Activated CD4-positive, CD25-positive, alpha-beta regulatory T cell treated with anti-CD3 and anti-CD28 coated beads, Interleukin-2, amount 50 U/mL, for 16 hours (primary cell): ENCODE measurements at regions not wholly inside any gene's neighbourhood (a gene's known extent, or its start where the extent isn't known, plus 50 kb on each side); places are given as distances from the start of the nearest gene placed in this dataset.

Experiments used
- DNase-seq: peaks from one replicate; pipeline ENCODE4 v3.0.0-alpha.2; 2020; ENCODE audit warnings: low read depth, low spot score

- no peak for DNase-seq
These were observed 367.2 kb upstream of the DDHD1 start for GRCh38 chr14:53520078-53520928.

- DNase-seq = no peak
These were observed 366.0 kb upstream of the DDHD1 start for GRCh38 chr14:53519137-53519536.

GRCh38 chr14:53517270-53517960, 364.3 kb upstream of the DDHD1 start:
- no peak for DNase-seq

- no peak for DNase-seq
These were observed 363.2 kb upstream of the DDHD1 start for GRCh38 chr14:53516261-53516774.

GRCh38 chr14:53515276-53515675, 362.2 kb upstream of the DDHD1 start:
- DNase-seq = no peak

- no peak for DNase-seq
These were observed 361.1 kb upstream of the DDHD1 start for GRCh38 chr14:53514197-53514596.

- DNase-seq = no peak
These were observed 357.3 kb upstream of the DDHD1 start for GRCh38 chr14:53510281-53510912.

GRCh38 chr14:53509276-53510244, 356.4 kb upstream of the DDHD1 start:
- no peak for DNase-seq

- DNase-seq = no peak
These were observed 348.5 kb upstream of the DDHD1 start for GRCh38 chr14:53501361-53502211.

- no peak for DNase-seq
These were observed 347.1 kb upstream of the DDHD1 start for GRCh38 chr14:53500191-53500590.

GRCh38 chr14:53496668-53497067, 343.5 kb upstream of the DDHD1 start:
- DNase-seq = no peak

GRCh38 chr14:53495846-53496343, 342.8 kb upstream of the DDHD1 start:
- no peak for DNase-seq

GRCh38 chr14:53494587-53494986, 341.5 kb upstream of the DDHD1 start:
- no peak for DNase-seq

GRCh38 chr14:53493860-53494259, 340.7 kb upstream of the DDHD1 start:
- DNase-seq = no peak

- DNase-seq = no peak
These were observed 340.2 kb upstream of the DDHD1 start for GRCh38 chr14:53493320-53493719.

GRCh38 chr14:53491884-53492277, 338.8 kb upstream of the DDHD1 start:
- no peak for DNase-seq

GRCh38 chr14:53491256-53491883, 338.2 kb upstream of the DDHD1 start:
- no peak for DNase-seq

GRCh38 chr14:53478174-53478573, 325.1 kb upstream of the DDHD1 start:
- DNase-seq = no peak

GRCh38 chr14:53473480-53473879, 320.4 kb upstream of the DDHD1 start:
- DNase-seq = no peak

GRCh38 chr14:53472306-53472705, 319.2 kb upstream of the DDHD1 start:
- no peak for DNase-seq
